WTC11 (cell line): ENCODE measurements at regions not wholly inside any gene's neighbourhood (a gene's known extent, or its start where the extent isn't known, plus 50 kb on each side); places are given as distances from the start of the nearest gene placed in this dataset.

Experiments
- ATAC-seq: fragments of 200-7000 bp; cut with Tn5 transposase; 2 replicates; pipeline ENCODE4 v1.10.0; 2021; ENCODE audit warnings: mild to moderate bottlenecking, moderate library complexity
- CTCF ChIA-PET: fragments of 300-600 bp; sonication (Branson Sonifier 250); formaldehyde crosslinking; loops from one replicate; lab custom pipeline; 2021; ENCODE audit warnings: antibody characterized with exemption; lab: Charles Lee
- POLR2A ChIA-PET: fragments of 350-600 bp; sonication (Branson Sonifier 250); formaldehyde crosslinking; loops from one replicate; lab custom pipeline; 2021; ENCODE audit warnings: antibody characterized with exemption; lab: Charles Lee
- DNase-seq: peaks from one replicate; pipeline ENCODE4 v3.0.0; 2021; ENCODE audit warnings: low spot score
- H3K27ac Mint-ChIP-seq: 2 replicates; pipeline ENCODE4 v1.8.0; 2021; ENCODE audit warnings: mixed read lengths
- H3K27me3 Mint-ChIP-seq: 2 replicates; pipeline ENCODE4 v1.8.0; 2021; ENCODE audit warnings: low read depth, mild to moderate bottlenecking, moderate library complexity, mixed read lengths
- H3K36me3 Mint-ChIP-seq: 2 replicates; pipeline ENCODE4 v1.8.0; 2021; ENCODE audit warnings: mixed read lengths
- H3K4me1 Mint-ChIP-seq: 2 replicates; pipeline ENCODE4 v1.8.0; 2022; ENCODE audit warnings: mixed read lengths
- H3K4me3 Mint-ChIP-seq: 2 replicates; pipeline ENCODE4 v1.8.0; 2021; ENCODE audit warnings: mild to moderate bottlenecking, moderate library complexity, mixed read lengths
- H3K9me3 Mint-ChIP-seq: 2 replicates; pipeline ENCODE4 v1.8.0; 2021; ENCODE audit warnings: mixed read lengths
- ELF4 ChIP-seq: sonication (generic); formaldehyde crosslinking; IDR thresholded peaks from 2 replicates; pipeline ENCODE4 v1.8.1; 2022; ENCODE audit warnings: low read depth, mild to moderate bottlenecking, moderate library complexity, missing genetic modification reagents
- FOXJ3 ChIP-seq: sonication (generic); formaldehyde crosslinking; IDR thresholded peaks from 2 replicates; pipeline ENCODE4 v1.9.0; 2021; ENCODE audit warnings: missing genetic modification reagents, mild to moderate bottlenecking, borderline replicate concordance
- FOXP1 ChIP-seq: sonication (generic); formaldehyde crosslinking; IDR thresholded peaks from 2 replicates; pipeline ENCODE4 v1.8.0; 2022; ENCODE audit warnings: missing genetic modification reagents, mild to moderate bottlenecking, moderate library complexity, borderline replicate concordance
- GRHL2 ChIP-seq: fragments of 250-450 bp; sonication (Bioruptor Pico); IDR thresholded peaks from 2 replicates; pipeline ENCODE4 v1.8.0; 2022; ENCODE audit warnings: mild to moderate bottlenecking, moderate library complexity; ENCODE audit not compliant: insufficient replicate concordance, severe bottlenecking
- JAZF1 ChIP-seq: fragments of 250-450 bp; sonication (Bioruptor Pico); IDR thresholded peaks from 2 replicates; pipeline ENCODE4 v1.9.0; 2021; ENCODE audit warnings: moderate library complexity, mild to moderate bottlenecking, inconsistent platforms
- JUN ChIP-seq: sonication (generic); formaldehyde crosslinking; IDR thresholded peaks from 2 replicates; pipeline ENCODE4 v1.8.0; 2023; ENCODE audit warnings: mild to moderate bottlenecking, missing genetic modification reagents
- NR1H2 ChIP-seq: sonication (generic); formaldehyde crosslinking; IDR thresholded peaks from 2 replicates; pipeline ENCODE4 v1.9.0; 2021; ENCODE audit warnings: mild to moderate bottlenecking, moderate library complexity, missing genetic modification reagents
- PRRX2 ChIP-seq: fragments of 250-450 bp; sonication (Bioruptor Pico); IDR thresholded peaks from 2 replicates; pipeline ENCODE4 v1.8.0; 2021; ENCODE audit warnings: mild to moderate bottlenecking
- RELA ChIP-seq: sonication (generic); formaldehyde crosslinking; IDR thresholded peaks from 2 replicates; pipeline ENCODE4 v1.8.1; 2022; ENCODE audit warnings: missing genetic modification reagents, mild to moderate bottlenecking, borderline replicate concordance
- RORB ChIP-seq: fragments of 250-450 bp; sonication (Bioruptor Pico); IDR thresholded peaks from 2 replicates; pipeline ENCODE4 v1.9.0; 2021; ENCODE audit warnings: mild to moderate bottlenecking
- SP1 ChIP-seq: sonication (generic); formaldehyde crosslinking; conservative IDR thresholded peaks from 2 replicates; pipeline ENCODE4 v1.8.1; 2022; ENCODE audit warnings: missing genetic modification reagents
- TCF7 ChIP-seq: sonication (generic); formaldehyde crosslinking; IDR thresholded peaks from 2 replicates; pipeline ENCODE4 v1.8.0; 2022; ENCODE audit warnings: mild to moderate bottlenecking, low read depth, missing genetic modification reagents, moderate library complexity
- ZBTB21 ChIP-seq: sonication (generic); formaldehyde crosslinking; IDR thresholded peaks from 2 replicates; pipeline ENCODE4 v1.8.1; 2023; ENCODE audit warnings: mild to moderate bottlenecking, missing genetic modification reagents, borderline replicate concordance
- ZNF121 ChIP-seq: sonication (generic); formaldehyde crosslinking; IDR thresholded peaks from 2 replicates; pipeline ENCODE4 v1.8.0; 2023; ENCODE audit warnings: missing genetic modification reagents
- ZNF396 ChIP-seq: fragments of 250-450 bp; sonication (Bioruptor Pico); IDR thresholded peaks from 2 replicates; pipeline ENCODE4 v1.8.0; 2021; ENCODE audit warnings: mild to moderate bottlenecking, moderate library complexity, borderline replicate concordance
- ZNF532 ChIP-seq: fragments of 250-450 bp; sonication (Bioruptor Pico); IDR thresholded peaks from 2 replicates; pipeline ENCODE4 v1.9.0; 2021; ENCODE audit warnings: mild to moderate bottlenecking, borderline replicate concordance
- TF ChIP-seq, protein P1 (sequence below): sonication (generic); formaldehyde crosslinking; IDR thresholded peaks from 2 replicates; pipeline ENCODE4 v1.8.1; 2022; ENCODE audit warnings: mild to moderate bottlenecking, moderate library complexity, missing genetic modification reagents
- TF ChIP-seq, protein P2 (sequence below): sonication (generic); formaldehyde crosslinking; conservative IDR thresholded peaks from 2 replicates; pipeline ENCODE4 v1.8.1; 2023; ENCODE audit warnings: mild to moderate bottlenecking, low read depth, missing genetic modification reagents, moderate library complexity
- TF ChIP-seq, protein P3 (sequence below): sonication (generic); formaldehyde crosslinking; IDR thresholded peaks from 2 replicates; pipeline ENCODE4 v1.8.1; 2023; ENCODE audit warnings: mild to moderate bottlenecking, missing genetic modification reagents, moderate library complexity
- TF ChIP-seq, protein P4 (sequence below): fragments of 250-450 bp; sonication (Bioruptor Pico); IDR thresholded peaks from 2 replicates; pipeline ENCODE4 v1.8.0; 2021; ENCODE audit warnings: mild to moderate bottlenecking
- TF ChIP-seq, protein P5 (sequence below): sonication (generic); formaldehyde crosslinking; IDR thresholded peaks from 2 replicates; pipeline ENCODE4 v1.8.1; 2023; ENCODE audit warnings: mild to moderate bottlenecking, missing genetic modification reagents
- TF ChIP-seq, protein P6 (sequence below): sonication (generic); formaldehyde crosslinking; conservative IDR thresholded peaks from 2 replicates; pipeline ENCODE4 v1.8.1; 2022; ENCODE audit warnings: mild to moderate bottlenecking, missing genetic modification reagents

GRCh38 chr6:19753826-19754225 is 83.3 kb upstream of the ID4 start (continued):
- TF ChIP-seq ZNF532 (CRISPR knock-in tag) (no peak), ZBTB21 (CRISPR knock-in tag) (no peak), TCF7 (CRISPR knock-in tag) (no peak), PRRX2 (no peak), ZNF396 (CRISPR knock-in tag) (no peak), ELF4 (CRISPR knock-in tag) (no peak)

GRCh38 chr6:19754686-19755085 is 82.5 kb upstream of the ID4 start:
- H3K9me3 Mint-ChIP-seq: peaks cover 6% of the 10 kb centered on the region; the same call in 1 of the 2 replicates
- H3K27ac Mint-ChIP-seq: no peak overlapping the region
- no peaks in the 10 kb centered on the region for H3K36me3 Mint-ChIP-seq
- no peaks in the 10 kb centered on the region; the same call in 1 of the 2 replicates for H3K27me3 Mint-ChIP-seq
- ChIA-PET CTCF (no interaction called here), POLR2A (no interaction called here)
- ATAC-seq (no peak), DNase-seq (no peak)
- TF ChIP-seq SP1 (CRISPR knock-in tag) (no peak), JAZF1 (no peak), JUN (CRISPR knock-in tag) (no peak)
- TF ChIP-seq, protein P1, sequence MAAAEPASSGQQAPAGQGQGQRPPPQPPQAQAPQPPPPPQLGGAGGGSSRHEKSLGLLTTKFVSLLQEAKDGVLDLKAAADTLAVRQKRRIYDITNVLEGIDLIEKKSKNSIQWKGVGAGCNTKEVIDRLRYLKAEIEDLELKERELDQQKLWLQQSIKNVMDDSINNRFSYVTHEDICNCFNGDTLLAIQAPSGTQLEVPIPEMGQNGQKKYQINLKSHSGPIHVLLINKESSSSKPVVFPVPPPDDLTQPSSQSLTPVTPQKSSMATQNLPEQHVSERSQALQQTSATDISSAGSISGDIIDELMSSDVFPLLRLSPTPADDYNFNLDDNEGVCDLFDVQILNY (CRISPR knock-in tag): no peak
- H3K4me3 Mint-ChIP-seq: no peak overlapping the region
- peaks cover 16% of the 10 kb centered on the region for H3K4me1 Mint-ChIP-seq

DNA sequence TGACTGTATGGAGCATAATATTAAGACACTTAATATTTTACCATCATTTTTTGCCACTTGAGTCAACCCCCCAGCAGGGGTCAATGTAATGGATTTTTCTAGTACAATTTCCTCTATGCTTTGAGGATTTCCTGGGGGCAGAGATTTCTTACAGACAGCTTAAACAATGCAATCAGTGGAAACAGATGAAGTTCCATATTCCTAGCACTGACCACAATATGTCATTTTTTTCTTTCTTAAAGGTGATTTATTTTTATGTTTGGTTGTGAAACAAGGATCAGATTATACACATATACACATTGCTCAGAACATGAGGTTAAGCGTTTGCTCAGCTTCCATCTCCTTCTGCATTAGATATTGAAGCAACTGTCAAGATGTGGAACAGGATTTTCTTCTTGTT is 82.0 kb upstream of the ID4 start:
- Mint-ChIP-seq H3K4me3 (no peak overlapping the region), H3K27ac (no peak overlapping the region), H3K27me3 (no peaks in the 10 kb centered on the region; the same call in 1 of the 2 replicates), H3K36me3 (no peaks in the 10 kb centered on the region), H3K4me1 (peaks cover 16% of the 10 kb centered on the region), H3K9me3 (peaks cover 6% of the 10 kb centered on the region; the same call in 1 of the 2 replicates)
- no peak for ATAC-seq
- CTCF ChIA-PET: no interaction called here
- POLR2A ChIA-PET: no interaction called here
- DNase-seq: no peak
- no peak for TF ChIP-seq NR1H2
- no peak for TF ChIP-seq FOXJ3 (CRISPR knock-in tag)
- no peak for TF ChIP-seq RORB (CRISPR knock-in tag)
- TF ChIP-seq, protein P2, sequence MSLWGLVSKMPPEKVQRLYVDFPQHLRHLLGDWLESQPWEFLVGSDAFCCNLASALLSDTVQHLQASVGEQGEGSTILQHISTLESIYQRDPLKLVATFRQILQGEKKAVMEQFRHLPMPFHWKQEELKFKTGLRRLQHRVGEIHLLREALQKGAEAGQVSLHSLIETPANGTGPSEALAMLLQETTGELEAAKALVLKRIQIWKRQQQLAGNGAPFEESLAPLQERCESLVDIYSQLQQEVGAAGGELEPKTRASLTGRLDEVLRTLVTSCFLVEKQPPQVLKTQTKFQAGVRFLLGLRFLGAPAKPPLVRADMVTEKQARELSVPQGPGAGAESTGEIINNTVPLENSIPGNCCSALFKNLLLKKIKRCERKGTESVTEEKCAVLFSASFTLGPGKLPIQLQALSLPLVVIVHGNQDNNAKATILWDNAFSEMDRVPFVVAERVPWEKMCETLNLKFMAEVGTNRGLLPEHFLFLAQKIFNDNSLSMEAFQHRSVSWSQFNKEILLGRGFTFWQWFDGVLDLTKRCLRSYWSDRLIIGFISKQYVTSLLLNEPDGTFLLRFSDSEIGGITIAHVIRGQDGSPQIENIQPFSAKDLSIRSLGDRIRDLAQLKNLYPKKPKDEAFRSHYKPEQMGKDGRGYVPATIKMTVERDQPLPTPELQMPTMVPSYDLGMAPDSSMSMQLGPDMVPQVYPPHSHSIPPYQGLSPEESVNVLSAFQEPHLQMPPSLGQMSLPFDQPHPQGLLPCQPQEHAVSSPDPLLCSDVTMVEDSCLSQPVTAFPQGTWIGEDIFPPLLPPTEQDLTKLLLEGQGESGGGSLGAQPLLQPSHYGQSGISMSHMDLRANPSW: no peak
- TF ChIP-seq, protein P3, sequence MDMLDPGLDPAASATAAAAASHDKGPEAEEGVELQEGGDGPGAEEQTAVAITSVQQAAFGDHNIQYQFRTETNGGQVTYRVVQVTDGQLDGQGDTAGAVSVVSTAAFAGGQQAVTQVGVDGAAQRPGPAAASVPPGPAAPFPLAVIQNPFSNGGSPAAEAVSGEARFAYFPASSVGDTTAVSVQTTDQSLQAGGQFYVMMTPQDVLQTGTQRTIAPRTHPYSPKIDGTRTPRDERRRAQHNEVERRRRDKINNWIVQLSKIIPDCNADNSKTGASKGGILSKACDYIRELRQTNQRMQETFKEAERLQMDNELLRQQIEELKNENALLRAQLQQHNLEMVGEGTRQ (CRISPR knock-in tag): no peak
- TF ChIP-seq, protein P4, sequence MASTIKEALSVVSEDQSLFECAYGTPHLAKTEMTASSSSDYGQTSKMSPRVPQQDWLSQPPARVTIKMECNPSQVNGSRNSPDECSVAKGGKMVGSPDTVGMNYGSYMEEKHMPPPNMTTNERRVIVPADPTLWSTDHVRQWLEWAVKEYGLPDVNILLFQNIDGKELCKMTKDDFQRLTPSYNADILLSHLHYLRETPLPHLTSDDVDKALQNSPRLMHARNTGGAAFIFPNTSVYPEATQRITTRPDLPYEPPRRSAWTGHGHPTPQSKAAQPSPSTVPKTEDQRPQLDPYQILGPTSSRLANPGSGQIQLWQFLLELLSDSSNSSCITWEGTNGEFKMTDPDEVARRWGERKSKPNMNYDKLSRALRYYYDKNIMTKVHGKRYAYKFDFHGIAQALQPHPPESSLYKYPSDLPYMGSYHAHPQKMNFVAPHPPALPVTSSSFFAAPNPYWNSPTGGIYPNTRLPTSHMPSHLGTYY (CRISPR knock-in tag): no peak
- TF ChIP-seq RELA (CRISPR knock-in tag): no peak
- TF ChIP-seq, protein P5, sequence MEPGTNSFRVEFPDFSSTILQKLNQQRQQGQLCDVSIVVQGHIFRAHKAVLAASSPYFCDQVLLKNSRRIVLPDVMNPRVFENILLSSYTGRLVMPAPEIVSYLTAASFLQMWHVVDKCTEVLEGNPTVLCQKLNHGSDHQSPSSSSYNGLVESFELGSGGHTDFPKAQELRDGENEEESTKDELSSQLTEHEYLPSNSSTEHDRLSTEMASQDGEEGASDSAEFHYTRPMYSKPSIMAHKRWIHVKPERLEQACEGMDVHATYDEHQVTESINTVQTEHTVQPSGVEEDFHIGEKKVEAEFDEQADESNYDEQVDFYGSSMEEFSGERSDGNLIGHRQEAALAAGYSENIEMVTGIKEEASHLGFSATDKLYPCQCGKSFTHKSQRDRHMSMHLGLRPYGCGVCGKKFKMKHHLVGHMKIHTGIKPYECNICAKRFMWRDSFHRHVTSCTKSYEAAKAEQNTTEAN (CRISPR knock-in tag): no peak
- TF ChIP-seq, protein P6, sequence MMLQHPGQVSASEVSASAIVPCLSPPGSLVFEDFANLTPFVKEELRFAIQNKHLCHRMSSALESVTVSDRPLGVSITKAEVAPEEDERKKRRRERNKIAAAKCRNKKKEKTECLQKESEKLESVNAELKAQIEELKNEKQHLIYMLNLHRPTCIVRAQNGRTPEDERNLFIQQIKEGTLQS (CRISPR knock-in tag): no peak
- TF ChIP-seq FOXP1 (CRISPR knock-in tag): no peak
- no peak for TF ChIP-seq ZNF121 (CRISPR knock-in tag)
- TF ChIP-seq, protein P1 (CRISPR knock-in tag): no peak
- no peak for TF ChIP-seq GRHL2
